ENCODE measurements at regions not wholly inside any gene's neighbourhood (a gene's known extent, or its start where the extent isn't known, plus 50 kb on each side); places are given as distances from the start of the nearest gene placed in this dataset.

GRCh38 chr14:103283916-103284315 is 50.1 kb upstream of the EIF5 start:
- DNase-seq (ENCODE audit: insufficient read length, low spot score) = no peak
- no peak for FAIRE-seq
- no peak for TF ChIP-seq TAF1 (IDR thresholded peaks at IDR 0.05; ENCODE audit: low read depth, low read length)
- TF ChIP-seq SPI1 (IDR thresholded peaks at IDR 0.05; ENCODE audit: low read depth, low read length) = no peak
- no peak for TF ChIP-seq POLR2A (IDR thresholded peaks at IDR 0.05; ENCODE audit: low read depth, low read length)
- TF ChIP-seq POU2F2 (IDR thresholded peaks at IDR 0.05; ENCODE audit: low read depth, low read length) = no peak
- no peak for TF ChIP-seq PAX5 (IDR thresholded peaks at IDR 0.05; ENCODE audit: insufficient read depth, low read length, severe bottlenecking)
- no peak for TF ChIP-seq POLR2AphosphoS5 (IDR thresholded peaks at IDR 0.05; ENCODE audit: low read depth, low read length)
